DMS153 treated with DMSO at 0.1 percent for 48 hours (cell line): ENCODE measurements at regions not wholly inside any gene's neighbourhood (a gene's known extent, or its start where the extent isn't known, plus 50 kb on each side); places are given as distances from the start of the nearest gene placed in this dataset.
"Not testable (repeated sequence)": the region's sequence is repeated elsewhere in the genome, so short reads cannot be mapped to it uniquely, and the experiment has no call there.

Experiments used
- DNase-seq: peaks from one replicate; lab custom pipeline; 2025; ENCODE audit not compliant: unreplicated experiment; lab: John Stamatoyannopoulos, UW

DNA sequence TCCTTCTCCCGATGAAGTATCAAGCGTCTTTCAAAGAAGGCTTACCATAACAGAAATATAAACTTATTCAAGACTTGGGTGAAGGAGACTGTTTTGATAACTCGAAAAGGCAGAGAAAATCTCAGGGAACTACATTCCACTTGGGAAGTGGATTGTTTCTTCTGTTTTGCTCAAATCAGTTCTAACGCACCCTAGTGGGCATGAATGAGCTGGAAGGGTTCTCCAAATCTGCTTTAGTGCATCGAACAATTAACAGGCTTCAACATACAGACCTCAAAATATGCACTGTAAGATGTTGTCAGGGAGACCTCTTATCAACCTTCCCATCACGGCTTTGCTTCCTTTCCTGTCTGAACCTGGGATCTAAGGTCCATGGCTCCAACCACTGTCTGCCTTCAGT lies 392.5 kb downstream of the CD83 start:
- no peak for DNase-seq

DNA sequence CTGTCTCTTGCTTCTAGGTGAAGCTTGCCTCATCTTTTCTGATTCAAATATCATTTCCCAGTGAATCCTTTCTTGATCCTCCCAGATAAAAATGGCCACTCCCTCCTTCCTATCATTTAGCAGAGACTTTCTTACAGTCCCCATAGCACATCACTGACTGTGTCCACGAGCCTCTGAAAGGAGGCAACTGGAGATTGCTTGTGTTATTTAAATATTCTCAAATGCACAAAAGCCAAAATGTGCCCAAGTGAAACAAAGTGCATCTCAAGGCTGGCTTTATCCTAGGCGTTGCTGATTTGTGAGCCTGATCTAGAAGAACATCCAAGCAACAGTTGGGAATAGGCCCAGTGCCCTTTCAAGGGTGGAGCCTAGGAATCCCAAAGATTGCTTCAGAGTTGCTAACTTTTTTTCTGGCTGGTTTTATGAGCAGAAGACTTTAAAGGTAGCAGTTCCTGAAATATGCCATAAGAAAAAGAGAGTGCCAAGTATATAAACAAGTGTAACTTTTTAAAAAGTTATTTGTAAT lies 393.6 kb downstream of the CD83 start:
- no peak for DNase-seq

DNA sequence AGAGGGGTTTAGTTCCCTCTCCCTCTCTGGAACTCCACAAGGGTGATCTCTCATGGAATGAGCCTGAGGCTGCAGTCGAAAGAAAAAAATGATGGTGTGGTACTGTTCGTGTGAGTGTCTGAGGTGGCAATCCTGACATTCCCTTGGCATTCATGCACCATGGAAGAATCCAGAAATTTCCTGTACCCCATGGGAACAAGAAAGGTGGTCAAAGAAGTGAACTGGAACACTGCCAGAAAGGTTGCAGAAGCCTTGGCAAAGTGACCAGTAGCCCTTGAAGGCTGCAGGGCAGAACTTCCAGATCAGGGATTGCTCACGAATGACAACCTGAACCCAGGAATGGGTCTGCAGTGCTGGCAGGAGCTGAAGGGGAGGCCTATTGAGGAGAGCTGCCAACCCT lies 394.7 kb downstream of the CD83 start:
- no peak for DNase-seq

DNA sequence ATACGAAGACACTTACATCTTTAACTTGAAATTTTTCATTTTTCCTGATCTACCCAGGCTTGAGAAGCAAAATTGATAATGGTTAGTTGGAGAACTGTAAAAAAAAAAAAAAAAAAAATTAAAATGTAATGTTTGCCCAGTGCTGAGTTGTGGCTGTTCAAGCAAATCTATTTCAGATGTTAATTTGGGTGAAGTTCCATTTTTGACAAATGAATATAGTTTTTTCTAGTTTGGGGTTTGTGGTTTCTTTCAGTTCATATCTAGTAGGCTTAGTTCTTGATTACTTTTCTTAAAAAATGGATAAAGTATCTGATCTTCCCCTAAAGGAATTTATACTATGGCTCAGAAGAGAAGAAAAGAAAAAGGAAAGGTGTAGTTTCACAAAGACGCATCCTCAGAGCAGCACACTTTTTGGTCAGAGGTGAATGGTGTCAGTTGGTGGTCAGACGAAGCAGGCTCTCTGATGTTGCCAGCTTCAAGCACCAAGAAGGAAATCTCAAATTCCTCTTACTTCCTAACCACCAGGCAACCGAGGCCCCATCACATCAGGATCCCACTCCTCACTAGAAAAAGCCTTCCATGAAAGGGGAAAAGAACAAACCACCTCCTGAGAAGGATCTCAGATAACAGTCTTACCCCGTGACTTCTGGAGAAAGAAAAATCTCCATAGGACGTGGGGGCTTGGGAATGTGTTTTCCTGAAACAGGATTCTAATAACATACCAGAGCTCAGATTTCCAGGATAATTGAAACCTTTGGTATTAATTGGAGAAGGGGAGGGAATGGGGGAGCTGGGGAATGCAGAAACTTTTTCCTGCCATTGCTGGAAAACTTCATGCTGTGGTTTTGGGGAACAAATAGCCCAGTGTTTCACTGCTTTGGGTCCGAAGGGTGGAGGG lies 396.2 kb downstream of the CD83 start:
- no peak for DNase-seq

DNA sequence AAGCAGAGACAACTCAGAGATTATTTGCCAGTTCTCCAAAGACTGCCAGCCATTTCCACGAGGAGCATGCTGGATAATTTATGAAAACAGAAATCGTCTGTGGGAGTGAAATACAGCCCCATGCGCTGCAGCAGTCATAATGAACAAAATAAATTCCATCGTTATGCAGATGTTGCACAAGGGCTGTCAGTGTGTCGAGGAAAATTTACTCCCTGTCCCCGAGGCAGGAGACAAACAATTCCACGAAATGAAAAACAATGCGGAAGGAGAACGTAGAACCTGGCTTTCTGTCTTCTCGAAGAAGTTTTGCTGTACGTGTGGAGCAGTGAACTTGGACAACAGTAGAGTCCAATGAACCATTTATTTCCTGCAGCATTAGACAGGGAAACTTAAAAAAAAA lies 399.4 kb downstream of the CD83 start:
- no peak for DNase-seq

DNA sequence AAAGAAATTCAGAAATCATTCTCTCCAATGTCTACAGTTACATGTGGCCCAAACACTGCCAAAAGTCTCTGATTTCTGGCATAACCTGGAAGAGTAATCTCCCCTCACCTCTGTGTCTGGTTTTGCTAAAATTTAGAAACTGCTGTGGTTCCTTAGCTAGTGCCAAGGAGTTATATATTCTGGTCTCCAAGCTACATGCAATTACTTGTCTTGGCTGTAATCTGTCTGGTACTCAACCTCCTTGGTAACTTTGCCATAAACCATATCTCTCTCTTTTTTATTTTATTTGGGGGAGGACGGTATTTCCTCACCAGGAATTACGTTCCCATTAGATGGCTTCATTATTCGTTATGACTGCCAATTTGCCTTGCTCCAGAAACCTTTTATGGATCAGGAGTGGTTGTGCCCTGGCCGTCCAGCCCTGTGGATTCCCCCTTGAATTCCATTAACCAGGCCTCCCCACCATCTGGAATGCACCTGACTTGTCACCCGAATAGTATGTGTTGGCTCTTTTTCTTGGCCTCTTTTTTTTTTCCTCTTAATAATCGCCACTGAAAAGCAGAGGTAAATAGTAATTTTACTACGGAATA lies 400.0 kb downstream of the CD83 start:
- DNase-seq, result no peak

DNA sequence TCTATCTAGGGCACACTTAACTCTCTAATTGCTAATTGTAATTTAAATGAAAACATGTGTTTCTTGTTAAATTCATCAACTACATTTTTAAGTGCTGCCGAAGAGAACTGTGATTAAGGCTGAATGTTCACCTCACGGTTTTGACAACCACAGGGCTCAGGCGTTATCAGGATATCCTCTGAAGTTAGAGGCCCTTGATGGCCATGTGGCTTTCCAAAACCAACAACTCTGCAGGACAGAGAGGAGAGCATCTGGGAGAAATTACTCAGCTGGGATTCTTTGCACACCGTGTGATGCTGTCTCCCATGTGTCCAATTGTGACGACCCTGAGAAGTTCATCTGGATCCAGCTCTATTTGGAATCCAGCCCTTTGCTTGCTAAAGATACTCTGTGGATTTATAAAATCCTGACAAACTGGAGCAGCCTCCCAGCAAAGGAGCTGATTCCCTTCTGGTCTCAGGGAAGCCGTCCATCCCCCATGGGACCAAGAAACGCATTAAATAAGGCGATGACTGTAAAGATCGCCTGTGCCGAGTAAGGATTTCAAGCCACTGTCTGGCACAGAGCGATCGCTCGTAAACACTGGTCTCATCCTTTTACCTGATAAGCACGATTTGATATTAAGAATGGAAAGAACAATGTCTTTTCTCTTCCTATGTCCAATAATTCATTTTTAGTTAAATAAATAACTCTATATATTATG lies 401.1 kb downstream of the CD83 start:
- DNase-seq, result no peak

DNA sequence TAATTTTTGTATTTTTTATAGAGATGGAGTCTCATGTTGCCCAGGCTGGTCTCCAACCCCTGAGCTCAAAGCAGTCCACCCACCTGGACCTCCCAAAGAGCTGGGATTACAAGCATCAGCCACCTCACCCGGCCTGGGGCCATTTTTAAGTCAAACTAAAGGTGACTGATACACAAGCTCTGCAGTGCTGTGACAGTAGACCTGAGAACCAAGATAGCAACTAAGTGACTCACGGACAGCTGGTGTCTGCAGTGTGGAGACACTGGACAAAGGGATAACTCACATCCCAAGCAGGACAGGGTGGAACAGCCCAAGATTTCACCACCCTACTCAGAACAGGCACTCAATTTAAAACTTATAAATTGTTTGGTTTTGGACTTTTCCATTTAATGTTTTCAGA lies 402.5 kb downstream of the CD83 start:
- no peak for DNase-seq

DNA sequence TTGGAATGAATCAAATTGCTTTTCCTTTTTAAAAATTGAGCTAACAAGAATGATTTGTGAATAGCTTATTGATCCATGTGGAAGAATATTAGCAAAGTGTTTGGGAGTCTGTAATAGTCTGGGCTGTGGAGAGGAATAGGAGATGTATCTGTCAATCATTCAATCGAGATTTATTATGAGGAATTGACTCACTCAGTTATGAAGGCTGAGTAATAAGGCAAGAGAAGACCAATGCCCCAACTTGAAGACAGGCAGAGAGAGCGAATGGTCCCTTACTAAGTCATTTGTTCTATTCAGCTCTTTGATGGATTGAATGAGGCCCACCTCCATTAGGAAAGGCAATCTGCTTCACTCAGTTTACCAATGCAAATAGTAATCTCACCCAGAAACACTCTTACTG lies 403.0 kb downstream of the CD83 start:
- DNase-seq, result no peak

DNA sequence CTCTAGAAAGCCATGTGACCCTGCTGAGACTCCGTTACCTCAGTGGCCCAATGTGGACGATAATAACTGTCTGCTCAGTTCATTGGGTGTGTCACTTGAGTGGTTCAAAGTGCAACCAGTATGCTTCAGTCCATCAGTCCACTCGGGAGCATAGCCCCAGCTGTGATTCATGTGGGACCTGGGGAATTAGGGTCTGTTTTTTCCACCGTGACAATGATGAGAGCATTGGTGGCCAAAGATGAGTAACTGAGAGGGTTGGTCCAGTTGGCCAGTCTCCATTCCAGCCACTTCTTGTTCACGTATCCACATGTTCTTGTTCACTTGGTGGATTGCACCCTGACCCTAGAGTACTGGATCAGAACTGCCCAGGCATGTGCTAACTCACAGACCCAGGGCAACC lies 403.6 kb downstream of the CD83 start:
- no peak for DNase-seq

DNA sequence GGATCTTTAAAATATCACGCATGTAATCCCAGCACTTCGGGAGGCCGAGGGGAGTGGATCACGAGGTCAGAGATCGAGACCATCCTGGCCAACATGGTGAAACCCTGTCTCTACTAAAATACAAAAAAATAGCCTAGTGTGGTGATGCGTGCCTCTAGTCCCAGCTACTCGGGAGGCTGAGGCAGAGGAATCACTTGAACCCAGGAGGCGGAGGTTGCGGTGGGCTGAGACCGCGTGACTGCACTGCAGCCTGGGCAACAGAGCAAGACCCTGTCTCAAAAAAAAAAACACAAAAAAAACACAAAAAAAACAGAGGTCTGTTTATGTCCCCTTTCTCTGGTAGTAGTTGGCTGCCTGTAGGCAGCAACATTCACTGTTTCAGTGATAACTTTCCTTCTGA lies 404.3 kb downstream of the CD83 start:
- DNase-seq, result not testable (repeated sequence)

DNA sequence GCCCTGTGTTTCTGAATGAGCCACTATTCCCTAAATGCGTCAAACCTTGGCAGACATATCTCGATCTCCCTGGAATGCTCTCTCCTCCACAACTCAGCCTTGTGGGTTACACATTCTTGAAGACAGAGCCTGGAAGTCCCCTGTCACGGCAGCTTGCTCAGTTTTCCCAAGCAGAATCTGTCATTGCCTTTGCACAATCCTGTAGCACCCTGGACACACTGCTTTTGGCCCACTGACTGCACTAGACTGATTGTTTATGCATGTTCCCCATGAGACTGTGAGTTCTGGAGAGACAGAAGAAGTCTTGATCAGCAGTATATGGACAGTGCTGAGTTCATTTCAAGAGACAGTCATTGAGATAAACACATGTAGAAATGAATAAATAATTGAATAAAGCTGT lies 406.7 kb downstream of the CD83 start:
- no peak for DNase-seq

DNA sequence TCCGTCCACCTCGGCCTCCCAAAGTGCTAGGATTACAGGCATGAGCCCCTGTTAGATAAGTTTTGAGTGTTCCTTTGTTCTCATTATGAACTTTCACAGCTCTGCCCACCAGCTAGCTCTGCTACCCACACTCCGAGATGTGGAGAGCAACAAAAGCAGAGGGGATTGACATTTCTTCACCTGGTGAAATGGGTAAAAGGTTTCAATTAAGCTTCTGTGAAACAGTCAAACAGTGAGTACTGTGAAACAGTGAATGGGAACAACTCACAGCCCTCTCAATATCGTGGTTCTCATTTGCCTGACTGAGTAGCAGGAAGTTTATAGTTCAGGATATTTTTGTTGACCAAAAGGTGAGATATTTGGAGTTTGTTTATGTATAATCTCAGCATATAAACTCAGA lies 412.8 kb downstream of the CD83 start:
- DNase-seq, result no peak

DNA sequence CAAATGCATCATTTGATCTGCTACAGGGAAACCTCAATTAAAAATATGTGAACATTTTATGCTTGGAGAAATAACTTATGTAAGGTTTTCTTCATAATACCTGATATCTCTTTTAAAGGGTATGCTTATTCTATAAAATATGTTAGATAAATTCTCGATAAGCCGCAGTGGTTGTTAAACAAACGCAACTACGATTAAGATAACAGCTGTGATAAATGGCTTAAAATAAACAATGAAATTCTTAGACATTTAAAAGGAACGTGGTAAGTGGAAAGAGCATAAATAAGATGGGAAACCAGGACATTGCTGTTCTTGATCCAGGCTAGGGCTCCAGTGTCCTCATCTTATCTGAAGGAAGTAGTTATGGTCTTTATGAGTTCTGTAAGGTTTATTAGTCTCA lies 415.9 kb downstream of the CD83 start:
- no peak for DNase-seq

DNA sequence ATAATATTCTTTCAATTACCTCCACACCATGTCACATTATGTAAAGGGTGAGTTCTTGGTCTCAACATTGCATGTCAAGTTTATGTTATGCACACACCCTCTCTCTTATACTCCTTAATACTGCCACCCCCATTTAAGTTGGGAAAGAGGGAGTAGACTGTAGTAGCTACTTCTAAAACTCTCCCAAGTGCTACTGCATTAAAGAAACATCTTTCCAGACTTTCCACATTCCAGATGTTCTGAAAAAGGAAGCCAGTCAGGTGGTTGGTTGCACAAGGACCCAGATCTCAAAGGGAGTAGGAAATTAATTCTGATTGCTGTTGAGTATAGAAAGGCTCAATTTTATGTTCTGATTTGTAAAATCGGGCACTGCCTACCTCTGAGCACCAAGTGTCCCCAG lies 419.5 kb downstream of the CD83 start:
- no peak for DNase-seq

DNA sequence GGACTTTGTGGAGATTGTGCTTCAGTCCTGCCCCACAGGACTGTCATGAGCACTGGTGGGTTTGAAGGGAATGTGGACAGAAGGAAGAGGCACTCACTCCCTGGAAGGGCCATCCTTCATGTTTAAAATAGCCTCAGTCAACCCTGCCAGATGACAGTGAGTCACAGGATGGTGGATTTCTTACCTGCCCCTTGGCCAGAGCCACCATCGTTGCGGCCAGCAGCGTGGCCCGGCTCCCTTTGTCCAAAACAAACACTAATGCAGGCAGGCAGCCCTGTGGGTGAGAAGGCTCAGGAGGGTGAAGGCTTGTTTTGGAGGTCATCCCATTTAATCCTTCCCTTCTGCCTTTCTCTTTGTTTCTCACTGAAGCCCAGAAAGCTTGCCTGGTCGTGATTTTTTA lies 422.7 kb downstream of the CD83 start:
- DNase-seq, result no peak

DNA sequence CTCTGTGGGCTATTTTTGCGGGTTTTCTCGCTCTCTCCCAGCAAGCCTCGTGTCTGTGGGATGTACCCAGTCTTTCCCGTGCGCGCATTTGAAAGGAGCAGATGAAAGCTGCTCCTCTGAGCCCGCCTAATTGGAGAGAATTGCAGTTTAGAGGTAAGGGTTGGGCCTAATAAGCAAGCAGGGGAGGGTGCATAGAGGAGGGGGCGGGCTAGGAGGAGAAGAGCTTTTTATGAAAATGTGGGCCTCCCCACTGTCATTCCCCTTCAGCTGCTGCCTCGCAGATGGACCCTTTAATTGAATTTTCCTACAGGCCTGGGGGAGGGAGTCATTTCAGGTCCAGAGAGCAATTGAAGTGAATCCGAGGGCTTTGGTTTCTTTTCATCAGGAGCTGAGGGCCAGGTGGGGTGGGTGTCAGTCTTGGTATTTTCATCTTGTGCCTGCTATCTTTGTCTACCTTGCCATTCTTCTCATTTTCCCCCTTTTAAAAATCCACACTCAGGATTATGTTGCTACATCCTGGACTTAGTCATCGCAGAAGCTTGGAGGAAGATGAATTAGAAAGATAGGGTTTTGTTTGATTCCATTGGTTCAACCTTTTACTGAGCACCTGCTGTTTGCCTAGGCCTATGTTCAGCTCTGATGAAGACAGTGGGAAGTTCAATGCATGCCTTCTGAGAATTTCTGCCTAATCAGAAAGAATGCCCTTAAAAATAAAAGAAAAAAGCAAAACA lies 423.4 kb downstream of the CD83 start:
- DNase-seq, result no peak

DNA sequence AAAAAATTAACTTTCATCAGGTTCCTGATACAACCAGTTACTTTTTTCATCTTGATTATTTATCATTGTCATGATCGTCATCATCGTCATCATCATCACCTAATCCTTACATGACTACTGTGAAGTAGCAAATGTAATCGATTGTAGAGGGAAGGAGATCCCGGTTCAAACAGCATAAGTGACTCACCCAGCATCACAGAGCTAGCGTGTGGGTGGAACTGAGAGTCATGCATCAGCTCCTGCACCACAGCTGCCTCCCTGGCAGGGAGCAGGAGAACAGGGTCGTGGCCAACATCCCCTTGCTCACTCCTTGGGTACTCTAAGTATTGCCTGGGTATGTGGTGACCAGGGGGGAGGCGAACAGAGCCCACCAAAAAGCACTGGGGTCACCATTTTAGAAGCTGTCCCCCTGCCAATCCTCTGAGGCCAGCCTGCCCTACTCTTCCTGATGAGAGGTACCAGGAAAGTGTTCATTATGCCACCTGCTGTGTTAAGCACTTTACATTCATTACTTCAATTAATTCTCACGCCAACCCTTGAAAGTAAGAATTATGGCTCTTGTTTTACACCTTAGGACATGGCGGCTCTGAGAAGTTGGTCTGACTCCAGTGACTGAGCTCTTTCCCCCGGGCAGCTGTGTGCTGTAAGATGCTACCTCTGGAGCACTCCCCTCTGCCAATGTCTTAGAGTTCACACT lies 425.2 kb downstream of the CD83 start:
- no peak for DNase-seq

DNA sequence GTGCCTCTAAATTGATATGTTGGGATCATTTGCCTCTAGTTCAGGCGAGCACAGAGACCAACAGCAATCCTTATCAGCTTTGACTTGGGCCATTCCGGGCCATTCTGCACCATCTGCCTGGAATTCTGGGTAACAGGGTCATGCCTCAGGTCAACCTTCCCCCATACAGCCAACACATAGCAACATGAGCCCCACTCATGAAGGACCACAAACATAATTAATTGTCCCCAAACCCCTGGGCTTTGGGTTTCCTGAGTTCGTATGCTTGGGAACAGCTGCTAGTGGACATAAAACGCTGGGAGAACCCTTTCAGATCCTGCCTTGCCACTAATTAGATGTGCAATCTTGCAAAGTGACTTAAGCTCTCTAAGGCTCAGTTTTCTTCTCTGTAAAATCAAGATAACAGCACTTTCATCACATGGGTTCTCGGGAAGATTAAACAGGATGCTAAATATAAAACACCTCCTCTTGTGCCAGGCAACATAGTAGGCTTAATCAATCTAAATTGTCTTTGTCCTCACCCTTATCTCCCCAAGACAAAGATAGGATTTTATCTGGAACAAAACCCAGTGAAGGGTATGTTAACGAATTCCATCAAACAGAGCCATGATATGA lies 426.5 kb downstream of the CD83 start:
- no peak for DNase-seq

DNA sequence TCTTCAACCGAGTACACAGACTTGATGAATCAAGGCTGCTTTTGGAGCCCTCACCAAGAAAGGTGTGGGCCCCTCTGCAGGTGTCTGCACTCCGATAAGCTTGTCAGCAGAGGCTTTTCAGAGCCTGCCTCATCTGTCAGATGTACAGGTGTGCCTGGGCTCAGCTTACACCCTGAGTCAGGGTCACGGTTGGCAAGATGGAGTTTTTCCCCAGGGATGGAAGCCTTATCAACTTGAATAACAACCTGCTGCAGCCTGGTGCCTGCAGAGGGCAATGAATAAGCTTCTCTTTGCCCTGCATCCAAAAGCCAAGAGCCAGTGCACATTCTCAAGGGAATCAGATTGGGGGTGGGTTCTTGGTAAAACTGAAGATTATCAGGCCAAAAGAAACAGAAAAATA lies 427.1 kb downstream of the CD83 start:
- peak; percentile 13 for DNase-seq
